Liver (tissue), 8 donors: ENCODE measurements at regions not wholly inside any gene's neighbourhood (a gene's known extent, or its start where the extent isn't known, plus 50 kb on each side); places are given as distances from the start of the nearest gene placed in this dataset.

Experiments used
- DNase-seq: peaks from one replicate; pipeline ENCODE4 v3.0.0-alpha.2; 2017; ENCODE audit warnings: low spot score
- H3K27ac ChIP-seq, 2 donors: one replicate each; pipeline ENCODE4 v1.7.0; 2013; ENCODE audit warnings: inconsistent platforms in 2 of 2, low read length in 2 of 2, control low read depth in 1 of 2, low read depth in 1 of 2, mild to moderate bottlenecking in 1 of 2
- H3K27me3 ChIP-seq, 4 donors: one replicate each; pipeline versions ENCODE4 v1.6.1 to v1.7.0; 2013; ENCODE audit warnings: low read length in 3 of 4, inconsistent platforms in 1 of 4, mild to moderate bottlenecking in 1 of 4, moderate library complexity in 1 of 4; ENCODE audit not compliant: control insufficient read depth in 4 of 4, insufficient read depth in 4 of 4
- H3K36me3 ChIP-seq, 4 donors: one replicate each; pipeline versions ENCODE4 v1.6.1 to v1.7.0; 2013; ENCODE audit warnings: low read length in 3 of 4, mild to moderate bottlenecking in 3 of 4, low read depth in 1 of 4, moderate library complexity in 1 of 4; ENCODE audit not compliant: control insufficient read depth in 4 of 4, insufficient read depth in 3 of 4
- H3K4me1 ChIP-seq, 4 donors: one replicate each; pipeline versions ENCODE4 v1.6.1 to v1.7.0; 2013; ENCODE audit warnings: low read length in 3 of 4, mild to moderate bottlenecking in 3 of 4, moderate library complexity in 1 of 4; ENCODE audit not compliant: control insufficient read depth in 4 of 4, insufficient read depth in 4 of 4
- H3K4me3 ChIP-seq, 3 donors: one replicate each; pipeline versions ENCODE4 v1.6.1 to v1.7.0; 2013; ENCODE audit warnings: low read length in 3 of 3, control low read depth in 1 of 3, low read depth in 1 of 3, mild to moderate bottlenecking in 1 of 3
- H3K9ac ChIP-seq, 2 donors: one replicate each; pipeline ENCODE4 v1.7.0; 2013; ENCODE audit warnings: low read length in 2 of 2, mild to moderate bottlenecking in 2 of 2, moderate library complexity in 2 of 2, control low read depth in 1 of 2, low read depth in 1 of 2
- H3K9me3 ChIP-seq, 4 donors: one replicate each; pipeline versions ENCODE4 v1.6.1 to v1.7.0; 2013; ENCODE audit warnings: low read length in 3 of 4; ENCODE audit not compliant: control insufficient read depth in 4 of 4
- EGR1 ChIP-seq, 2 donors: IDR thresholded peaks; 2 replicates each; pipeline ENCODE4 v1.6.1; 2016 to 2018; ENCODE audit warnings: antibody characterized with exemption in 2 of 2, low read depth in 2 of 2
- FOXA1 ChIP-seq: IDR thresholded peaks from 2 replicates; pipeline ENCODE4 v1.6.1; 2016; ENCODE audit warnings: antibody characterized with exemption
- FOXA2 ChIP-seq: IDR thresholded peaks from 2 replicates; pipeline ENCODE4 v1.6.1; 2016; ENCODE audit warnings: antibody characterized with exemption
- GABPA ChIP-seq, 2 donors: IDR thresholded peaks in 1 of 2; conservative IDR thresholded peaks in 1 of 2; 2 replicates each; pipeline ENCODE4 v1.6.1; 2016; ENCODE audit warnings: antibody characterized with exemption in 2 of 2, mild to moderate bottlenecking in 1 of 2, moderate library complexity in 1 of 2
- HNF4A ChIP-seq, 2 donors: conservative IDR thresholded peaks; 2 replicates each; pipeline ENCODE4 v1.6.1; 2016; ENCODE audit warnings: antibody characterized with exemption in 2 of 2, mild to moderate bottlenecking in 2 of 2
- JUND ChIP-seq, 2 donors: IDR thresholded peaks; 2 replicates each; pipeline ENCODE4 v1.6.1; 2016; ENCODE audit warnings: antibody characterized with exemption in 2 of 2
- RAD21 ChIP-seq, 2 donors: IDR thresholded peaks; 2 replicates each; pipeline ENCODE4 v1.6.1; 2016; ENCODE audit warnings: antibody characterized with exemption in 2 of 2, mild to moderate bottlenecking in 2 of 2
- REST ChIP-seq: IDR thresholded peaks from 2 replicates; pipeline ENCODE4 v1.6.1; 2016; ENCODE audit warnings: antibody characterized with exemption, mild to moderate bottlenecking
- RXRA ChIP-seq, 2 donors: IDR thresholded peaks; 2 replicates each; pipeline ENCODE4 v1.6.1; 2017 to 2018; ENCODE audit warnings: antibody characterized with exemption in 2 of 2, mild to moderate bottlenecking in 1 of 2
- SP1 ChIP-seq: IDR thresholded peaks from 2 replicates; pipeline ENCODE4 v1.6.1; 2018; ENCODE audit warnings: antibody characterized with exemption, mild to moderate bottlenecking
- TAF1 ChIP-seq: conservative IDR thresholded peaks from 2 replicates; pipeline ENCODE4 v1.6.1; 2016; ENCODE audit warnings: antibody characterized with exemption, mild to moderate bottlenecking
- YY1 ChIP-seq: IDR thresholded peaks from 2 replicates; pipeline ENCODE4 v1.6.1; 2016; ENCODE audit warnings: antibody characterized with exemption, mild to moderate bottlenecking
- ZBTB33 ChIP-seq: IDR thresholded peaks from 2 replicates; pipeline ENCODE4 v1.6.1; 2016; ENCODE audit warnings: antibody characterized with exemption
- WGBS: extraction: QIAGEN DNeasy Blood & Tissue Kit; methylation state at CpG from one replicate; pipeline ENCODE4 v1.1.7; 2013; 5-methylcytosine and 5-hydroxymethylcytosine counted together
- TF ChIP-seq, protein P1 (sequence below): fragments of 150-350 bp; IDR thresholded peaks from 2 replicates; pipeline ENCODE4 v1.5.1; 2017; ENCODE audit warnings: improper control_type of control experiment, low read depth, low read length; ENCODE audit not compliant: missing input control
- TF ChIP-seq, protein P2 (sequence below): IDR thresholded peaks from 2 replicates; pipeline ENCODE4 v1.6.1; 2016; ENCODE audit warnings: antibody characterized with exemption
- donor health status: healthy.
- donor health status: healthy.
- donor health status: healthy.
- donor health status: healthy.
- donor health status: healthy.

DNA sequence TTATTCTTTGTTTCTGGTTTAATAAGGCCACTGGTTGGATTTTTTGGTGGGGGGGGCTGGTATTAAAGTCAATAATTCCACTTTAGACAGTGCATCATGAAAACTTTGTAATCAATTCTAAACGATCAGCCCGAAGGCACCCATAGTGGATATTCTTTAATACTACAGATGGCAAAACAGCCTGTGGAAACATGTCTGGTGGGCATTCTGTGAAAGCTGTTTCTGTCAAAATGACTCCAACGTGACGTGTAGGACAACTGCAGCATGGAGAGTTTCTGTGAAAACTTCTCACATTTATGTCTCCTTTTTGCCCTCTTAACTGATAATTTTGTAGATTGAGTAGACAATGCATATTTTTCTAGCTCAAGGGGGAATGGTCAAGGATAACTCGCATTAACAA lies 185.8 kb upstream of the FLRT2 start:
- H3K4me3 ChIP-seq: no peak overlapping the region
- H3K27ac ChIP-seq: no peak overlapping the region
- no peak for DNase-seq
- H3K27me3 ChIP-seq: no peaks in the 10 kb centered on the region
- H3K9me3 ChIP-seq: no peaks in the 10 kb centered on the region
- 80% methylated on average over 5 of the region's 5 CpGs for WGBS
- TF ChIP-seq YY1: no peak
- TF ChIP-seq, protein P1, sequence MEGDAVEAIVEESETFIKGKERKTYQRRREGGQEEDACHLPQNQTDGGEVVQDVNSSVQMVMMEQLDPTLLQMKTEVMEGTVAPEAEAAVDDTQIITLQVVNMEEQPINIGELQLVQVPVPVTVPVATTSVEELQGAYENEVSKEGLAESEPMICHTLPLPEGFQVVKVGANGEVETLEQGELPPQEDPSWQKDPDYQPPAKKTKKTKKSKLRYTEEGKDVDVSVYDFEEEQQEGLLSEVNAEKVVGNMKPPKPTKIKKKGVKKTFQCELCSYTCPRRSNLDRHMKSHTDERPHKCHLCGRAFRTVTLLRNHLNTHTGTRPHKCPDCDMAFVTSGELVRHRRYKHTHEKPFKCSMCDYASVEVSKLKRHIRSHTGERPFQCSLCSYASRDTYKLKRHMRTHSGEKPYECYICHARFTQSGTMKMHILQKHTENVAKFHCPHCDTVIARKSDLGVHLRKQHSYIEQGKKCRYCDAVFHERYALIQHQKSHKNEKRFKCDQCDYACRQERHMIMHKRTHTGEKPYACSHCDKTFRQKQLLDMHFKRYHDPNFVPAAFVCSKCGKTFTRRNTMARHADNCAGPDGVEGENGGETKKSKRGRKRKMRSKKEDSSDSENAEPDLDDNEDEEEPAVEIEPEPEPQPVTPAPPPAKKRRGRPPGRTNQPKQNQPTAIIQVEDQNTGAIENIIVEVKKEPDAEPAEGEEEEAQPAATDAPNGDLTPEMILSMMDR: no peak
- no peak for TF ChIP-seq FOXA2
- no peak for TF ChIP-seq REST
- TF ChIP-seq EGR1 (IDR thresholded peaks at IDR 0.05; ENCODE audit: low read depth in 2 of 2): no peak
- TF ChIP-seq ZBTB33: no peak
- no peak for TF ChIP-seq GABPA (IDR thresholded peaks at IDR 0.05 in 1 of 2, conservative IDR thresholded peaks at IDR 0.05 in 1 of 2)
- TF ChIP-seq, protein P2, sequence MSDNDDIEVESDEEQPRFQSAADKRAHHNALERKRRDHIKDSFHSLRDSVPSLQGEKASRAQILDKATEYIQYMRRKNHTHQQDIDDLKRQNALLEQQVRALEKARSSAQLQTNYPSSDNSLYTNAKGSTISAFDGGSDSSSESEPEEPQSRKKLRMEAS: no peak
- TF ChIP-seq JUND (IDR thresholded peaks at IDR 0.05): no peak
- TF ChIP-seq RXRA (IDR thresholded peaks at IDR 0.05): no peak
- no peak for TF ChIP-seq HNF4A (conservative IDR thresholded peaks at IDR 0.05)
- TF ChIP-seq SP1: no peak
- no peak for TF ChIP-seq TAF1
- no peak for TF ChIP-seq FOXA1
- TF ChIP-seq RAD21 (IDR thresholded peaks at IDR 0.05): no peak
- no peak overlapping the region for H3K9ac ChIP-seq
- no peaks in the 10 kb centered on the region for H3K36me3 ChIP-seq
- no peaks in the 10 kb centered on the region for H3K4me1 ChIP-seq

- 75% methylated on average over 6 of the region's 6 CpGs for WGBS
- Histone ChIP-seq H3K4me1 (no peaks in the 10 kb centered on the region), H3K27me3 (no peaks in the 10 kb centered on the region), H3K9ac (no peak overlapping the region), H3K36me3 (no peaks in the 10 kb centered on the region), H3K9me3 (no peaks in the 10 kb centered on the region), H3K4me3 (no peak overlapping the region), H3K27ac (no peak overlapping the region)
- DNase-seq: no peak
- TF ChIP-seq FOXA1 (no peak), GABPA (IDR thresholded peaks at IDR 0.05 in 1 of 2, conservative IDR thresholded peaks at IDR 0.05 in 1 of 2) (no peak), RXRA (IDR thresholded peaks at IDR 0.05) (no peak)
Observed at GRCh38 chr14:85344847-85345570, 184.9 kb upstream of the FLRT2 start.
